GM23338 (cell line): ENCODE measurements at regions not wholly inside any gene's neighbourhood (a gene's known extent, or its start where the extent isn't known, plus 50 kb on each side); places are given as distances from the start of the nearest gene placed in this dataset.

Source experiments
- ATAC-seq: fragments of 200-7000 bp; cut with Tn5 transposase; 3 replicates; pipeline ENCODE4 v1.9.1; 2020
- DNase-seq: peaks from one replicate; pipeline ENCODE4 v3.0.0-alpha.2; 2015; ENCODE audit warnings: low spot score
- H2AFZ ChIP-seq: fragments of 200-600 bp; sonication (generic); 2 replicates; pipeline ENCODE4 v1.8.0; 2016; ENCODE audit warnings: antibody characterized with exemption, mild to moderate bottlenecking, moderate library complexity
- H3F3A ChIP-seq: fragments of 200-600 bp; sonication (generic); replicated peaks from 2 replicates; pipeline ENCODE4 v1.8.0; 2017; ENCODE audit warnings: antibody characterized with exemption, mixed run types, low read depth
- H3K27ac ChIP-seq: fragments of 200-600 bp; sonication (generic); 2 replicates; pipeline ENCODE4 v1.6.1; 2016; ENCODE audit warnings: low read depth
- H3K27me3 ChIP-seq: fragments of 200-600 bp; sonication (generic); 2 replicates; pipeline ENCODE4 v1.8.0; 2016; ENCODE audit warnings: mild to moderate bottlenecking, mixed run types, moderate library complexity; ENCODE audit not compliant: insufficient read depth
- H3K36me3 ChIP-seq: fragments of 200-600 bp; sonication (generic); 2 replicates; pipeline ENCODE4 v1.8.0; 2016; ENCODE audit warnings: mild to moderate bottlenecking; ENCODE audit not compliant: insufficient read depth
- H3K4me1 ChIP-seq: fragments of 200-600 bp; sonication (generic); 2 replicates; pipeline ENCODE4 v1.8.0; 2016; ENCODE audit warnings: mild to moderate bottlenecking, moderate library complexity; ENCODE audit not compliant: insufficient read depth
- H3K4me2 ChIP-seq: fragments of 200-600 bp; sonication (generic); 2 replicates; pipeline ENCODE4 v1.7.1; 2017; ENCODE audit warnings: mixed run types
- H3K4me3 ChIP-seq: fragments of 200-600 bp; sonication (generic); 2 replicates; pipeline ENCODE4 v1.6.1; 2016; ENCODE audit warnings: mixed run types
- H3K79me2 ChIP-seq: fragments of 200-600 bp; sonication (generic); replicated peaks from 2 replicates; pipeline ENCODE4 v1.8.0; 2017; ENCODE audit warnings: mild to moderate bottlenecking; ENCODE audit not compliant: insufficient read depth
- H3K9me2 ChIP-seq: fragments of 200-600 bp; sonication (generic); 2 replicates; pipeline ENCODE4 v1.8.0; 2017; ENCODE audit not compliant: insufficient read depth
- H4K20me1 ChIP-seq: fragments of 200-600 bp; sonication (generic); replicated peaks from 2 replicates; pipeline ENCODE4 v1.8.0; 2017; ENCODE audit warnings: mild to moderate bottlenecking; ENCODE audit not compliant: insufficient read depth
- H3K27ac Mint-ChIP-seq: 2 replicates; pipeline ENCODE4 v1.8.0; 2020; ENCODE audit warnings: inconsistent platforms, mild to moderate bottlenecking, moderate library complexity, mixed read lengths
- H3K27me3 Mint-ChIP-seq: 3 replicates; pipeline ENCODE4 v1.8.0; 2022; ENCODE audit warnings: low read depth, mild to moderate bottlenecking, moderate library complexity, mixed read lengths, inconsistent platforms; ENCODE audit not compliant: insufficient read depth, poor library complexity
- H3K36me3 Mint-ChIP-seq: 3 replicates; pipeline ENCODE4 v1.8.0; 2021; ENCODE audit warnings: low read depth, mild to moderate bottlenecking, inconsistent platforms, moderate library complexity, mixed read lengths
- H3K4me1 Mint-ChIP-seq: 3 replicates; pipeline ENCODE4 v1.8.0; 2020; ENCODE audit warnings: mild to moderate bottlenecking, inconsistent platforms, mixed read lengths
- H3K4me3 Mint-ChIP-seq: 3 replicates; pipeline ENCODE4 v1.8.0; 2021; ENCODE audit warnings: moderate library complexity, mild to moderate bottlenecking, inconsistent platforms, mixed read lengths
- H3K9me3 Mint-ChIP-seq: 3 replicates; pipeline ENCODE4 v1.8.0; 2020; ENCODE audit warnings: moderate library complexity, mild to moderate bottlenecking, inconsistent platforms, mixed read lengths
- CREB1 ChIP-seq: fragments of 250-450 bp; sonication (Bioruptor Pico); IDR thresholded peaks from 2 replicates; pipeline ENCODE4 v1.5.0; 2020; ENCODE audit warnings: low read depth, mild to moderate bottlenecking, moderate library complexity
- EZH2 ChIP-seq: fragments of 200-600 bp; sonication (generic); IDR thresholded peaks from one replicate; pipeline ENCODE4 v1.8.0; 2017; ENCODE audit warnings: antibody characterized with exemption, mild to moderate bottlenecking, low read depth; ENCODE audit not compliant: unreplicated experiment
- EZH2phosphoT487 ChIP-seq: fragments of 200-600 bp; sonication (generic); IDR thresholded peaks from one replicate; pipeline ENCODE4 v1.8.1; 2018; ENCODE audit warnings: antibody characterized with exemption; ENCODE audit not compliant: unreplicated experiment
- JUNB ChIP-seq: IDR thresholded peaks from one replicate; pipeline ENCODE4 v1.6.1; 2016; ENCODE audit warnings: antibody characterized with exemption; ENCODE audit not compliant: unreplicated experiment
- NANOG ChIP-seq: IDR thresholded peaks from 2 replicates; pipeline ENCODE4 v1.6.1; 2016; ENCODE audit warnings: antibody characterized with exemption, borderline replicate concordance
- POLR2AphosphoS5 ChIP-seq: IDR thresholded peaks from 2 replicates; pipeline ENCODE4 v1.6.1; 2016; ENCODE audit warnings: antibody characterized with exemption, low read depth
- STAT1 ChIP-seq: IDR thresholded peaks from one replicate; pipeline ENCODE4 v1.6.1; 2016; ENCODE audit warnings: antibody characterized with exemption; ENCODE audit not compliant: unreplicated experiment
- ZNF114 ChIP-seq: fragments of 250-450 bp; sonication (Bioruptor Pico); IDR thresholded peaks from 2 replicates; pipeline ENCODE4 v1.5.0; 2020; ENCODE audit warnings: mild to moderate bottlenecking, moderate library complexity
- ZNF331 ChIP-seq: fragments of 250-450 bp; sonication (Bioruptor Pico); IDR thresholded peaks from 2 replicates; pipeline ENCODE4 v1.5.0; 2020; ENCODE audit warnings: low read depth, mild to moderate bottlenecking, moderate library complexity
- TF ChIP-seq, protein P1 (sequence below): IDR thresholded peaks from one replicate; pipeline ENCODE4 v1.6.1; 2018; ENCODE audit warnings: antibody characterized with exemption; ENCODE audit not compliant: unreplicated experiment
- TF ChIP-seq, protein P2 (sequence below): IDR thresholded peaks from 2 replicates; pipeline ENCODE4 v1.6.1; 2016; ENCODE audit warnings: antibody characterized with exemption
- TF ChIP-seq, protein P3 (sequence below), 2 experiments: fragments of 200-600 bp in 1 of 2; sonication (generic) in 1 of 2; conservative IDR thresholded peaks; 2 replicates each; pipeline versions ENCODE4 v1.5.1 to v1.6.1; 2016 to 2017; ENCODE audit warnings: antibody characterized with exemption in 2 of 2, low read depth in 2 of 2, mild to moderate bottlenecking in 2 of 2, moderate library complexity in 1 of 2
- TF ChIP-seq, protein P4 (sequence below): fragments of 250-450 bp; sonication (Bioruptor Pico); IDR thresholded peaks from 2 replicates; pipeline ENCODE4 v1.5.0; 2020; ENCODE audit warnings: mild to moderate bottlenecking, moderate library complexity

DNA sequence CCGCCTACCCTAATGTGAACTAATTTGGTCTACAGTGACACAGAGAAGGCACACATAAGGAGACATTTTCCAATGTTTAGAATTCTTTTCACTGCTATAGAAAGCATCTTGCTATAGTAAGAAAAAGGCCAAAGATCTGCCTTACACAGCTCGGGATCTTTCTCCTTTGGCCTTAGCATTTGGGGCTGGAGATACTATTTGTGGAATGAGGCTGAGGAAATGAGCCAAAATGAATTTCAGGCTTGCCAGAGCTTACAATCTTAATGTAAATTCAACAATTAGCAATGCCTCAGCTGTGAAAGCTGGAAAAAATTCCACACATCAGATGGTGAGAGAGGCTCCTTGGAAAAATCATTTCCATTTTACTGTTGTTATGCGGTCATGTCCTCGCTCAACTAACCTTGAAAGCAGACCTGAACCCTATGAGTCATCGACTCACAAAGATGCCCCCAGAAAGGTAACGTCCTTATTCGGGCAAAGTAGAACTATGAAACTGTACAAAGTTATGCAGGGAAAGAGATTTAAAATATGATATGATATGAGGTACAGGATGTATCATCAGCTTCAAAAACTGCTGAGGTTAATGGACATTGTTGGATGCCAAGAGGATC is 324.5 kb upstream of the NBEA start:
- H3K79me2 ChIP-seq: no peaks in the 10 kb centered on the region
- H3K27ac ChIP-seq: no peak overlapping the region
- no peaks in the 10 kb centered on the region for H3F3A ChIP-seq
- DNase-seq (no peak), ATAC-seq (no peak)
- no peak overlapping the region for H3K4me3 ChIP-seq
- H2AFZ ChIP-seq: no peak overlapping the region; the same call in 1 of the 2 replicates
- peaks cover 15% of the 10 kb centered on the region for H3K4me1 ChIP-seq
- peak overlapping the region; percentile 4; the same call in 1 of the 2 replicates for H3K4me2 ChIP-seq
- no peaks in the 10 kb centered on the region for H3K36me3 ChIP-seq
- peak overlapping the region; percentile 29; the same call in 1 of the 2 replicates for H3K27ac Mint-ChIP-seq
- peaks cover 19% of the 10 kb centered on the region; the same call in 2 of the 3 replicates for H3K4me1 Mint-ChIP-seq
- no peaks in the 10 kb centered on the region; the same call in 2 of the 3 replicates for H3K9me3 Mint-ChIP-seq
- TF ChIP-seq CREB1 (CRISPR knock-in tag): no peak
- no peak for TF ChIP-seq ZNF331 (CRISPR knock-in tag)
- TF ChIP-seq, protein P1, sequence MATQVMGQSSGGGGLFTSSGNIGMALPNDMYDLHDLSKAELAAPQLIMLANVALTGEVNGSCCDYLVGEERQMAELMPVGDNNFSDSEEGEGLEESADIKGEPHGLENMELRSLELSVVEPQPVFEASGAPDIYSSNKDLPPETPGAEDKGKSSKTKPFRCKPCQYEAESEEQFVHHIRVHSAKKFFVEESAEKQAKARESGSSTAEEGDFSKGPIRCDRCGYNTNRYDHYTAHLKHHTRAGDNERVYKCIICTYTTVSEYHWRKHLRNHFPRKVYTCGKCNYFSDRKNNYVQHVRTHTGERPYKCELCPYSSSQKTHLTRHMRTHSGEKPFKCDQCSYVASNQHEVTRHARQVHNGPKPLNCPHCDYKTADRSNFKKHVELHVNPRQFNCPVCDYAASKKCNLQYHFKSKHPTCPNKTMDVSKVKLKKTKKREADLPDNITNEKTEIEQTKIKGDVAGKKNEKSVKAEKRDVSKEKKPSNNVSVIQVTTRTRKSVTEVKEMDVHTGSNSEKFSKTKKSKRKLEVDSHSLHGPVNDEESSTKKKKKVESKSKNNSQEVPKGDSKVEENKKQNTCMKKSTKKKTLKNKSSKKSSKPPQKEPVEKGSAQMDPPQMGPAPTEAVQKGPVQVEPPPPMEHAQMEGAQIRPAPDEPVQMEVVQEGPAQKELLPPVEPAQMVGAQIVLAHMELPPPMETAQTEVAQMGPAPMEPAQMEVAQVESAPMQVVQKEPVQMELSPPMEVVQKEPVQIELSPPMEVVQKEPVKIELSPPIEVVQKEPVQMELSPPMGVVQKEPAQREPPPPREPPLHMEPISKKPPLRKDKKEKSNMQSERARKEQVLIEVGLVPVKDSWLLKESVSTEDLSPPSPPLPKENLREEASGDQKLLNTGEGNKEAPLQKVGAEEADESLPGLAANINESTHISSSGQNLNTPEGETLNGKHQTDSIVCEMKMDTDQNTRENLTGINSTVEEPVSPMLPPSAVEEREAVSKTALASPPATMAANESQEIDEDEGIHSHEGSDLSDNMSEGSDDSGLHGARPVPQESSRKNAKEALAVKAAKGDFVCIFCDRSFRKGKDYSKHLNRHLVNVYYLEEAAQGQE: no peak
- TF ChIP-seq NANOG: no peak
- TF ChIP-seq JUNB: no peak
- TF ChIP-seq, protein P2, sequence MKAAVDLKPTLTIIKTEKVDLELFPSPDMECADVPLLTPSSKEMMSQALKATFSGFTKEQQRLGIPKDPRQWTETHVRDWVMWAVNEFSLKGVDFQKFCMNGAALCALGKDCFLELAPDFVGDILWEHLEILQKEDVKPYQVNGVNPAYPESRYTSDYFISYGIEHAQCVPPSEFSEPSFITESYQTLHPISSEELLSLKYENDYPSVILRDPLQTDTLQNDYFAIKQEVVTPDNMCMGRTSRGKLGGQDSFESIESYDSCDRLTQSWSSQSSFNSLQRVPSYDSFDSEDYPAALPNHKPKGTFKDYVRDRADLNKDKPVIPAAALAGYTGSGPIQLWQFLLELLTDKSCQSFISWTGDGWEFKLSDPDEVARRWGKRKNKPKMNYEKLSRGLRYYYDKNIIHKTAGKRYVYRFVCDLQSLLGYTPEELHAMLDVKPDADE: no peak
- TF ChIP-seq STAT1: no peak
- no peak for TF ChIP-seq EZH2phosphoT487
- TF ChIP-seq, protein P3, sequence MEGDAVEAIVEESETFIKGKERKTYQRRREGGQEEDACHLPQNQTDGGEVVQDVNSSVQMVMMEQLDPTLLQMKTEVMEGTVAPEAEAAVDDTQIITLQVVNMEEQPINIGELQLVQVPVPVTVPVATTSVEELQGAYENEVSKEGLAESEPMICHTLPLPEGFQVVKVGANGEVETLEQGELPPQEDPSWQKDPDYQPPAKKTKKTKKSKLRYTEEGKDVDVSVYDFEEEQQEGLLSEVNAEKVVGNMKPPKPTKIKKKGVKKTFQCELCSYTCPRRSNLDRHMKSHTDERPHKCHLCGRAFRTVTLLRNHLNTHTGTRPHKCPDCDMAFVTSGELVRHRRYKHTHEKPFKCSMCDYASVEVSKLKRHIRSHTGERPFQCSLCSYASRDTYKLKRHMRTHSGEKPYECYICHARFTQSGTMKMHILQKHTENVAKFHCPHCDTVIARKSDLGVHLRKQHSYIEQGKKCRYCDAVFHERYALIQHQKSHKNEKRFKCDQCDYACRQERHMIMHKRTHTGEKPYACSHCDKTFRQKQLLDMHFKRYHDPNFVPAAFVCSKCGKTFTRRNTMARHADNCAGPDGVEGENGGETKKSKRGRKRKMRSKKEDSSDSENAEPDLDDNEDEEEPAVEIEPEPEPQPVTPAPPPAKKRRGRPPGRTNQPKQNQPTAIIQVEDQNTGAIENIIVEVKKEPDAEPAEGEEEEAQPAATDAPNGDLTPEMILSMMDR (conservative IDR thresholded peaks at IDR 0.05; ENCODE audit: low read depth in 2 of 2): no peak
- no peak for TF ChIP-seq POLR2AphosphoS5
- TF ChIP-seq, protein P4, sequence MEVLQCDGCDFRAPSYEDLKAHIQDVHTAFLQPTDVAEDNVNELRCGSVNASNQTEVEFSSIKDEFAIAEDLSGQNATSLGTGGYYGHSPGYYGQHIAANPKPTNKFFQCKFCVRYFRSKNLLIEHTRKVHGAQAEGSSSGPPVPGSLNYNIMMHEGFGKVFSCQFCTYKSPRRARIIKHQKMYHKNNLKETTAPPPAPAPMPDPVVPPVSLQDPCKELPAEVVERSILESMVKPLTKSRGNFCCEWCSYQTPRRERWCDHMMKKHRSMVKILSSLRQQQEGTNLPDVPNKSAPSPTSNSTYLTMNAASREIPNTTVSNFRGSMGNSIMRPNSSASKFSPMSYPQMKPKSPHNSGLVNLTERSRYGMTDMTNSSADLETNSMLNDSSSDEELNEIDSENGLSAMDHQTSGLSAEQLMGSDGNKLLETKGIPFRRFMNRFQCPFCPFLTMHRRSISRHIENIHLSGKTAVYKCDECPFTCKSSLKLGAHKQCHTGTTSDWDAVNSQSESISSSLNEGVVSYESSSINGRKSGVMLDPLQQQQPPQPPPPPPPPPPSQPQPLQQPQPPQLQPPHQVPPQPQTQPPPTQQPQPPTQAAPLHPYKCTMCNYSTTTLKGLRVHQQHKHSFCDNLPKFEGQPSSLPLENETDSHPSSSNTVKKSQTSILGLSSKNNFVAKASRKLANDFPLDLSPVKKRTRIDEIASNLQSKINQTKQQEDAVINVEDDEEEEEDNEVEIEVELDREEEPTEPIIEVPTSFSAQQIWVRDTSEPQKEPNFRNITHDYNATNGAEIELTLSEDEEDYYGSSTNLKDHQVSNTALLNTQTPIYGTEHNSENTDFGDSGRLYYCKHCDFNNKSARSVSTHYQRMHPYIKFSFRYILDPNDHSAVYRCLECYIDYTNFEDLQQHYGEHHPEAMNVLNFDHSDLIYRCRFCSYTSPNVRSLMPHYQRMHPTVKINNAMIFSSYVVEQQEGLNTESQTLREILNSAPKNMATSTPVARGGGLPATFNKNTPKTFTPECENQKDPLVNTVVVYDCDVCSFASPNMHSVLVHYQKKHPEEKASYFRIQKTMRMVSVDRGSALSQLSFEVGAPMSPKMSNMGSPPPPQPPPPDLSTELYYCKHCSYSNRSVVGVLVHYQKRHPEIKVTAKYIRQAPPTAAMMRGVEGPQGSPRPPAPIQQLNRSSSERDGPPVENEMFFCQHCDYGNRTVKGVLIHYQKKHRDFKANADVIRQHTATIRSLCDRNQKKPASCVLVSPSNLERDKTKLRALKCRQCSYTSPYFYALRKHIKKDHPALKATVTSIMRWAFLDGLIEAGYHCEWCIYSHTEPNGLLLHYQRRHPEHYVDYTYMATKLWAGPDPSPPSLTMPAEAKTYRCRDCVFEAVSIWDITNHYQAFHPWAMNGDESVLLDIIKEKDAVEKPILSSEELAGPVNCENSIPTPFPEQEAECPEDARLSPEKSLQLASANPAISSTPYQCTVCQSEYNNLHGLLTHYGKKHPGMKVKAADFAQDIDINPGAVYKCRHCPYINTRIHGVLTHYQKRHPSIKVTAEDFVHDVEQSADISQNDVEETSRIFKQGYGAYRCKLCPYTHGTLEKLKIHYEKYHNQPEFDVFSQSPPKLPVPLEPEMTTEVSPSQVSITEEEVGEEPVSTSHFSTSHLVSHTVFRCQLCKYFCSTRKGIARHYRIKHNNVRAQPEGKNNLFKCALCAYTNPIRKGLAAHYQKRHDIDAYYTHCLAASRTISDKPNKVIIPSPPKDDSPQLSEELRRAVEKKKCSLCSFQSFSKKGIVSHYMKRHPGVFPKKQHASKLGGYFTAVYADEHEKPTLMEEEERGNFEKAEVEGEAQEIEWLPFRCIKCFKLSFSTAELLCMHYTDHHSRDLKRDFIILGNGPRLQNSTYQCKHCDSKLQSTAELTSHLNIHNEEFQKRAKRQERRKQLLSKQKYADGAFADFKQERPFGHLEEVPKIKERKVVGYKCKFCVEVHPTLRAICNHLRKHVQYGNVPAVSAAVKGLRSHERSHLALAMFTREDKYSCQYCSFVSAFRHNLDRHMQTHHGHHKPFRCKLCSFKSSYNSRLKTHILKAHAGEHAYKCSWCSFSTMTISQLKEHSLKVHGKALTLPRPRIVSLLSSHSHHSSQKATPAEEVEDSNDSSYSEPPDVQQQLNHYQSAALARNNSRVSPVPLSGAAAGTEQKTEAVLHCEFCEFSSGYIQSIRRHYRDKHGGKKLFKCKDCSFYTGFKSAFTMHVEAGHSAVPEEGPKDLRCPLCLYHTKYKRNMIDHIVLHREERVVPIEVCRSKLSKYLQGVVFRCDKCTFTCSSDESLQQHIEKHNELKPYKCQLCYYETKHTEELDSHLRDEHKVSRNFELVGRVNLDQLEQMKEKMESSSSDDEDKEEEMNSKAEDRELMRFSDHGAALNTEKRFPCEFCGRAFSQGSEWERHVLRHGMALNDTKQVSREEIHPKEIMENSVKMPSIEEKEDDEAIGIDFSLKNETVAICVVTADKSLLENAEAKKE (CRISPR knock-in tag): no peak
- TF ChIP-seq ZNF114 (CRISPR knock-in tag): no peak
- no peak for TF ChIP-seq EZH2
- no peaks in the 10 kb centered on the region for H3K27me3 ChIP-seq
- H3K27me3 Mint-ChIP-seq: no peaks in the 10 kb centered on the region
- H3K4me3 Mint-ChIP-seq: no peak overlapping the region
- peaks cover 19% of the 10 kb centered on the region for H3K9me2 ChIP-seq
- no peaks in the 10 kb centered on the region for H4K20me1 ChIP-seq
- no peaks in the 10 kb centered on the region for H3K36me3 Mint-ChIP-seq
